WERI-Rb-1 (cell line): ENCODE measurements at regions not wholly inside any gene's neighbourhood (a gene's known extent, or its start where the extent isn't known, plus 50 kb on each side); places are given as distances from the start of the nearest gene placed in this dataset.
A peak's percentile ranks its signal among the peaks of the same experiment; 100 is the strongest.

Experiments used
- DNase-seq: peaks from one replicate; pipeline ENCODE4 v3.0.0-alpha.2; 2020
- H3K27ac ChIP-seq: fragments of 250-450 bp; sonication (Bioruptor Pico); 2 replicates; pipeline ENCODE4 v1.5.1; 2020; ENCODE audit warnings: mild to moderate bottlenecking, moderate library complexity
- H3K27me3 ChIP-seq: fragments of 250-450 bp; sonication (Bioruptor Pico); 2 replicates; pipeline ENCODE4 v1.5.1; 2021; ENCODE audit warnings: mild to moderate bottlenecking, low read depth, moderate library complexity; ENCODE audit not compliant: insufficient read depth, severe bottlenecking
- H3K36me3 ChIP-seq: fragments of 250-450 bp; sonication (Bioruptor Pico); 2 replicates; pipeline ENCODE4 v1.5.1; 2020; ENCODE audit warnings: mild to moderate bottlenecking, moderate library complexity
- H3K4me3 ChIP-seq: 2 replicates; pipeline ENCODE4 v1.5.1; 2011; ENCODE audit warnings: low read depth, mild to moderate bottlenecking, control low read depth, low read length
- H3K9me3 ChIP-seq: fragments of 250-450 bp; sonication (Bioruptor Pico); 2 replicates; pipeline ENCODE4 v1.5.1; 2021; ENCODE audit warnings: mild to moderate bottlenecking, moderate library complexity; ENCODE audit not compliant: severe bottlenecking
- CTCF ChIP-seq: IDR thresholded peaks from 2 replicates; pipeline ENCODE4 v1.5.1; 2011; ENCODE audit warnings: low read depth, mild to moderate bottlenecking, control low read depth, inconsistent platforms, low read length

DNA sequence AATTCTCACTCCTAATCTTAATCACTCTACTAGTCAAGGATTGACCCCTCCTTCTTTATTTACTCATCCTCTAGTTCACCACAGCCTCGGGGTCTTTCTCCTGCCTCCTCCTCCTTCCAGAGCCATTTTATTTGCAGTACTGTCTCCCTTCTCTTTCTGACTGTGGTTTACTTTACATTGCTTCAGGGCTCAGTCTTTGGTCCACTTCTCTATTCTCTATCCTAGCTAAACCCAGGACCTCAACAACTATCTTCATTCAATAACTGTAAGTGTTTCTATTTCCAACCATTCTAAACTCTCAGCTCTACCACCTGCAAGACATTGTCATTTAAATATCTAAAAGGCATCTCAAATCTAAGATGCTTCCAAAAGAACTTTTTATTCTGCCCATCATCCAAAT, 493.8 kb downstream of the TTLL7 start:
- no peaks in the 10 kb centered on the region for H3K27me3 ChIP-seq
- no peaks in the 10 kb centered on the region for H3K36me3 ChIP-seq
- TF ChIP-seq CTCF: no peak
- no peaks in the 10 kb centered on the region for H3K9me3 ChIP-seq
- DNase-seq: no peak
- no peak overlapping the region for H3K27ac ChIP-seq
- no peak overlapping the region for H3K4me3 ChIP-seq

- no peaks in the 10 kb centered on the region for H3K27me3 ChIP-seq
- no peak overlapping the region for H3K27ac ChIP-seq
- DNase-seq: no peak
- H3K9me3 ChIP-seq: no peaks in the 10 kb centered on the region
- no peak overlapping the region for H3K4me3 ChIP-seq
- no peaks in the 10 kb centered on the region for H3K36me3 ChIP-seq
- TF ChIP-seq CTCF: no peak
These were observed 495.8 kb downstream of the TTLL7 start for GRCh38 chr1:83503153-83503552.

GRCh38 chr1:83500987-83501591, 497.8 kb downstream of the TTLL7 start:
- H3K27me3 ChIP-seq: no peaks in the 10 kb centered on the region
- H3K36me3 ChIP-seq: no peaks in the 10 kb centered on the region
- no peaks in the 10 kb centered on the region for H3K9me3 ChIP-seq
- no peak overlapping the region for H3K4me3 ChIP-seq
- no peak for TF ChIP-seq CTCF
- no peak for DNase-seq
- H3K27ac ChIP-seq: no peak overlapping the region

DNA sequence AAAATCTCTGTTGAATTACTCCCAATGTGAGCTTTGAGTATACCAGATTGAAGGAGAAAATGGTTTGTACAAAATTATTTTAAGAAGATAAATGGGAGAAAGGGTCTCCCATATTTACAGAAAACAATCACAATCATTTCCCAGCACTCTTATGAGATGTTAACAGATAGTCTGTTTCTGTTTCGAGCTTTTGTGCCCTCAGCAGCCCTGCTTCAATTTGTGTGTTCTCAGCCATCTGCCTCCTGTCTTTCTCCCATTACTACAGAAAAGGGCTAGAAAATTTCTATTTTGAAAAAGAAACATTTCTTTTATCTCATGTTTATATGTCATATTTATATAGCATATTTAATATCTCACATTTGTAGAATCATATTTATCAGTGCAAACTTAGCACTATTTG, 498.4 kb downstream of the TTLL7 start:
- Histone ChIP-seq H3K4me3 (no peak overlapping the region), H3K9me3 (no peaks in the 10 kb centered on the region), H3K27ac (no peak overlapping the region), H3K27me3 (no peaks in the 10 kb centered on the region), H3K36me3 (no peaks in the 10 kb centered on the region)
- DNase-seq: no peak
- no peak for TF ChIP-seq CTCF

DNA sequence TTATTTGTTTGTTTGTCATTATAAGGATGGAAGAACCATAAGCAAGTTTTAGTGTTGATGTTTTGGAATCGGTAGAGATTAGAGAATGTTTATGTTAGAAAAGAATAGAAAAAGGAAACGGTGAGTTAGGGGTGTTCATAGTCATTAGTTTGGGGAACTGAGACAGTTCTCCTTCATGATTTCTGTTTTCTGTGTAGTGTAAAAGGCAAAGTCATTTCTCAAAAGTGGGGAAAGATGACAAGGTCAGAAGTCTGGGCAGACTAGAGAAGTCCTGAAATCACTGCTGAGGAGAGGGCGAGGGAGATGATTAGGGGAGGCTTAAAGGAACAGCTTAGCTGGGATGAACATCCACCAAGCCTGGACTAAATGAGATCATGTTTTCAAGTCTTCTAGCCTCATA, 498.9 kb downstream of the TTLL7 start:
- Histone ChIP-seq H3K27ac (no peak overlapping the region), H3K27me3 (no peaks in the 10 kb centered on the region), H3K9me3 (no peaks in the 10 kb centered on the region), H3K36me3 (no peaks in the 10 kb centered on the region), H3K4me3 (no peak overlapping the region)
- DNase-seq: peak; percentile 19
- TF ChIP-seq CTCF: no peak

DNA sequence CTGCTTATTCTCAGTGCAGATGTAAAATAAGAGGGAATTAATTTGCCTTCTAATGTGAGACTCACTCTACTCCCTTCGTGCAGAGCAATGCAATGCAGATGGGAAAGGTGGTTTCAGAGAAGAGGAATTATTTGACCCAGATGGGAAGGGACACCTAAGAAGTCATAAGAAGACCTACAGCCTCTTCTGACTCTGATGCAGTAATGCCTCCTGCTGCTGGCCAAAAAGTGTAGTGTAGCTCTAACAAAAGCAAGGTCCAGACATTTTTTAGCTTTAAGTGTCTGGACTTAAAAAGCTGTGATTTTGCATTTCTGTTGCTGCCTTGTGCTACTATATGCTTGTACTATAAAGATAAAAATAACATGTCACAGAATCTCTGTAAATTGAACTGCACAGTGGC, 501.4 kb downstream of the TTLL7 start:
- Histone ChIP-seq H3K27me3 (no peaks in the 10 kb centered on the region), H3K27ac (no peak overlapping the region), H3K36me3 (no peaks in the 10 kb centered on the region), H3K9me3 (no peaks in the 10 kb centered on the region), H3K4me3 (no peak overlapping the region)
- DNase-seq: peak; percentile 16
- peak; percentile 72 for TF ChIP-seq CTCF
